A549 (cell line): ENCODE measurements at regions not wholly inside any gene's neighbourhood (a gene's known extent, or its start where the extent isn't known, plus 50 kb on each side); places are given as distances from the start of the nearest gene placed in this dataset.

Experiments
- ATAC-seq, 2 experiments: fragments of 200-7000 bp in 1 of 2; fragments of >200 bp in 1 of 2; cut with Nextera tagmentation in 1 of 2; cut with Tn5 transposase in 1 of 2; 3 replicates each; pipeline versions ENCODE4 v1.8.0 to v1.9.1; 2018 to 2020; ENCODE audit warnings: mild to moderate bottlenecking in 1 of 2, moderate library complexity in 1 of 2
- CTCF ChIA-PET: fragments of 300-600 bp; sonication (Branson Sonifier 250); formaldehyde crosslinking; extraction: SDS; loops from one replicate; lab custom pipeline; 2021; ENCODE audit warnings: antibody characterized with exemption, inconsistent platforms; lab: Yijun Ruan, JAX
- POLR2A ChIA-PET: fragments of 350-600 bp; formaldehyde crosslinking; extraction: SDS; loops from one replicate; lab custom pipeline; 2021; ENCODE audit warnings: antibody characterized with exemption, inconsistent platforms; lab: Yijun Ruan, JAX
- DNase-seq, 2 experiments: peaks; one replicate each; pipeline versions ENCODE4 v3.0.0 to v3.0.0-alpha.2; 2011 to 2016; ENCODE audit warnings: low read depth in 1 of 2, low spot score in 1 of 2
- FAIRE-seq: peaks from 2 replicates; lab custom pipeline; 2011; peaks lifted over from hg19 to GRCh38; lab: Jason Lieb, UNC
- H3K27ac ChIP-seq, 2 experiments: fragments of >200 bp; sonication (Bioruptor Twin); formaldehyde crosslinking; 3 replicates each; pipeline ENCODE4 v1.5.1; 2016 to 2017
- H3K4me1 ChIP-seq: fragments of >200 bp; sonication (Bioruptor Twin); formaldehyde crosslinking; 3 replicates; pipeline ENCODE4 v1.6.1; 2016
- H3K4me2 ChIP-seq: fragments of >200 bp; sonication (Bioruptor Twin); formaldehyde crosslinking; 3 replicates; pipeline ENCODE4 v1.6.1; 2016
- H3K4me3 ChIP-seq: fragments of >200 bp; sonication (Bioruptor Twin); formaldehyde crosslinking; 3 replicates; pipeline ENCODE4 v1.5.1; 2016
- H3K9me3 ChIP-seq: fragments of >200 bp; sonication (Bioruptor Twin); formaldehyde crosslinking; 3 replicates; pipeline ENCODE4 v1.6.1; 2016
- CBX2 ChIP-seq: fragments of 200-600 bp; sonication (generic); IDR thresholded peaks from 2 replicates; pipeline ENCODE4 v1.6.1; 2016; ENCODE audit warnings: low read depth, mild to moderate bottlenecking, borderline replicate concordance
- CBX8 ChIP-seq: fragments of 200-600 bp; sonication (generic); IDR thresholded peaks from 2 replicates; pipeline ENCODE4 v1.6.1; 2016
- CTCF ChIP-seq: fragments of >200 bp; sonication (Bioruptor Twin); formaldehyde crosslinking; IDR thresholded peaks from 3 replicates; pipeline ENCODE4 v1.5.1; 2016
- EP300 ChIP-seq, 2 experiments: fragments of >200 bp; sonication (Bioruptor Twin); formaldehyde crosslinking; IDR thresholded peaks; 2 replicates in 1 of 2; 3 replicates in 1 of 2; pipeline ENCODE4 v1.6.1; 2016 to 2017
- FOSB ChIP-seq: fragments of 250-450 bp; sonication (Bioruptor Pico); IDR thresholded peaks from 2 replicates; pipeline ENCODE4 v1.5.0; 2020; ENCODE audit warnings: mild to moderate bottlenecking, moderate library complexity
- FOSL2 ChIP-seq, 2 experiments: fragments of 450-650 bp in 1 of 2; fragments of >200 bp in 1 of 2; sonication (Bioruptor Twin) in 1 of 2; formaldehyde crosslinking; IDR thresholded peaks; 2 replicates each; pipeline versions ENCODE4 v1.5.0 to v1.6.1; 2016 to 2020; ENCODE audit warnings: mild to moderate bottlenecking in 1 of 2, moderate library complexity in 1 of 2
- FOXS1 ChIP-seq: fragments of 250-450 bp; sonication (Bioruptor Pico); IDR thresholded peaks from 2 replicates; pipeline ENCODE4 v1.5.0; 2020; ENCODE audit warnings: mild to moderate bottlenecking, moderate library complexity
- HDAC2 ChIP-seq: fragments of 200-600 bp; sonication (generic); IDR thresholded peaks from 2 replicates; pipeline ENCODE4 v1.6.1; 2016
- HMGXB4 ChIP-seq: fragments of 250-450 bp; sonication (Bioruptor Pico); IDR thresholded peaks from 2 replicates; pipeline ENCODE4 v1.5.0; 2021; ENCODE audit warnings: mild to moderate bottlenecking, moderate library complexity, borderline replicate concordance
- HOXB13 ChIP-seq: fragments of 250-450 bp; sonication (Bioruptor Pico); IDR thresholded peaks from 2 replicates; pipeline ENCODE4 v1.5.0; 2020; ENCODE audit warnings: low read depth, mild to moderate bottlenecking, moderate library complexity
- HOXB5 ChIP-seq: fragments of 250-450 bp; sonication (Bioruptor Pico); IDR thresholded peaks from 2 replicates; pipeline ENCODE4 v1.5.0; 2020; ENCODE audit warnings: mild to moderate bottlenecking, moderate library complexity
- JUNB ChIP-seq: fragments of >200 bp; sonication (Bioruptor Twin); formaldehyde crosslinking; IDR thresholded peaks from 2 replicates; pipeline ENCODE4 v1.6.1; 2016
- MAZ ChIP-seq: fragments of 150-350 bp; IDR thresholded peaks from 2 replicates; pipeline ENCODE4 v1.6.1; 2014; ENCODE audit warnings: antibody characterized with exemption, low read depth, low read length, borderline replicate concordance
- NR3C1 ChIP-seq: fragments of >200 bp; sonication (Bioruptor Twin); formaldehyde crosslinking; IDR thresholded peaks from 3 replicates; pipeline ENCODE4 v1.6.1; 2017
- PHF8 ChIP-seq: fragments of 200-600 bp; sonication (generic); IDR thresholded peaks from 2 replicates; pipeline ENCODE4 v1.6.1; 2016; ENCODE audit warnings: low read depth, mild to moderate bottlenecking, antibody characterized with exemption, moderate library complexity, borderline replicate concordance
- POLR2AphosphoS2 ChIP-seq: conservative IDR thresholded peaks from 2 replicates; pipeline ENCODE4 v1.6.1; 2012; ENCODE audit warnings: low read length, improper control_type of control experiment, inconsistent platforms
- RAD21 ChIP-seq, 2 experiments: fragments of >200 bp in 1 of 2; sonication (Bioruptor Twin) in 1 of 2; formaldehyde crosslinking in 1 of 2; IDR thresholded peaks in 1 of 2; conservative IDR thresholded peaks in 1 of 2; 2 replicates in 1 of 2; 3 replicates in 1 of 2; pipeline ENCODE4 v1.6.1; 2012 to 2018; ENCODE audit warnings: inconsistent platforms in 1 of 2
- SMC3 ChIP-seq: fragments of >200 bp; sonication (Bioruptor Twin); formaldehyde crosslinking; IDR thresholded peaks from 3 replicates; pipeline ENCODE4 v1.6.1; 2018; ENCODE audit warnings: inconsistent platforms
- TFCP2L1 ChIP-seq: fragments of 250-450 bp; sonication (Bioruptor Pico); IDR thresholded peaks from 2 replicates; pipeline ENCODE4 v1.5.0; 2021; ENCODE audit warnings: mild to moderate bottlenecking
- ZSCAN20 ChIP-seq: fragments of 250-450 bp; sonication (Bioruptor Pico); IDR thresholded peaks from 2 replicates; pipeline ENCODE4 v1.8.0; 2022; ENCODE audit warnings: mild to moderate bottlenecking, moderate library complexity
- WGBS: methylation state at CpG from one replicate; pipeline ENCODE4 v1.1.6; 2017; ENCODE audit errors: missing lambda C conversion rate; 5-methylcytosine and 5-hydroxymethylcytosine counted together
- TF ChIP-seq, protein P1 (sequence below): IDR thresholded peaks from 2 replicates; pipeline ENCODE4 v1.6.1; 2012; ENCODE audit warnings: low read depth, borderline replicate concordance
- TF ChIP-seq, protein P2 (sequence below): fragments of >200 bp; sonication (Bioruptor Twin); formaldehyde crosslinking; IDR thresholded peaks from 3 replicates; pipeline ENCODE4 v1.6.1; 2016

DNA sequence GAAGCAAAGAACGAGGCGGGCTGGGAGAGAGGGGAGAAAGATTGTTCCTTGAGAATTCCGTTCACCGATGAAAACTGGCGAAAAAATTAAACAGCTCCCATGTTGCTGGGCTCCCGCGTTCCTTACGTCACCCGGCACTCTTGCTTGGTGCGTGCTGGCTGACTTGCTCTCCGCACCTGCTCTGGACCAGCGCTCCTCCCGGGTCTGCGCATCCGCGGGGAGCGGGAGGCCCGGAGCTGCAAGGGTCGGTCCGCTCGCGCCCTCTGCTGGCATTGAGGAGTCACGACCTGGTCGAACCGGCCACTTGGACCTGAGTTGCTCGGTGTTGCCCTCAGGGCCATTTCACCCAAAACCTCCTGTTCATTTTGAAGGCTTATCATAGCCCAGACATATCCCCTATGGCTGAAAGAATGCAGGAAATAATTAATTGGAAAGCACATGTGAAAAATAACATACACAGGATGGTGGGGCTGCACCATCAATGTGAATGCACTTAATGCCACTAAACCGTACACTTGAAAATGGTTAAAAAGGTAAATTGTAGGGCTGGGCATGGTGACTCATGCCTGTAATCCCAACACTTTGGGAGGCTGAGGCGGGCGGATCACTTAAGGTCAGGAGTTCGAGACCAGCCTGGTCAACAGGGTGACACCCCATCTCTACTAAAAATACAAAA lies 98.9 kb upstream of the BACE2 start:
- ChIA-PET POLR2A (no interaction called here), CTCF (interaction anchor here (0.7 to 2.2 kb wide), 16 partner anchors 8 to 1202 kb away, joined by 3 to 9 read pairs (median 4); partner anchors contain the start of gene PCP4)
- no peak overlapping the region for H3K27ac ChIP-seq
- WGBS, result 2% methylated on average over 22 of the region's 30 CpGs
- H3K4me1 ChIP-seq, result no peaks in the 10 kb centered on the region
- DNase-seq (peak; percentile 36 to 68), ATAC-seq (peak; percentile 95 to 97), FAIRE-seq (no peak)
- TF ChIP-seq SMC3 (peak; percentile 49), HDAC2 (no peak), EP300 (IDR thresholded peaks at IDR 0.05) (no peak), MAZ (no peak), RAD21 (conservative IDR thresholded peaks at IDR 0.05 in 1 of 2, IDR thresholded peaks at IDR 0.05 in 1 of 2) (peak; percentile 65 to 66), FOXS1 (CRISPR knock-in tag) (no peak), CTCF (peak; percentile 54), CBX2 (no peak), FOSB (no peak), CBX8 (no peak)
- TF ChIP-seq, protein P1, sequence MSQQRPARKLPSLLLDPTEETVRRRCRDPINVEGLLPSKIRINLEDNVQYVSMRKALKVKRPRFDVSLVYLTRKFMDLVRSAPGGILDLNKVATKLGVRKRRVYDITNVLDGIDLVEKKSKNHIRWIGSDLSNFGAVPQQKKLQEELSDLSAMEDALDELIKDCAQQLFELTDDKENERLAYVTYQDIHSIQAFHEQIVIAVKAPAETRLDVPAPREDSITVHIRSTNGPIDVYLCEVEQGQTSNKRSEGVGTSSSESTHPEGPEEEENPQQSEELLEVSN, result no peak
- TF ChIP-seq, protein P2, sequence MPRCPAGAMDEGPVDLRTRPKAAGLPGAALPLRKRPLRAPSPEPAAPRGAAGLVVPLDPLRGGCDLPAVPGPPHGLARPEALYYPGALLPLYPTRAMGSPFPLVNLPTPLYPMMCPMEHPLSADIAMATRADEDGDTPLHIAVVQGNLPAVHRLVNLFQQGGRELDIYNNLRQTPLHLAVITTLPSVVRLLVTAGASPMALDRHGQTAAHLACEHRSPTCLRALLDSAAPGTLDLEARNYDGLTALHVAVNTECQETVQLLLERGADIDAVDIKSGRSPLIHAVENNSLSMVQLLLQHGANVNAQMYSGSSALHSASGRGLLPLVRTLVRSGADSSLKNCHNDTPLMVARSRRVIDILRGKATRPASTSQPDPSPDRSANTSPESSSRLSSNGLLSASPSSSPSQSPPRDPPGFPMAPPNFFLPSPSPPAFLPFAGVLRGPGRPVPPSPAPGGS, result no peak
- TF ChIP-seq, all 56 proteins: peak for 3
- H3K4me2 ChIP-seq, result peak overlapping the region; percentile 74
- peak overlapping the region; percentile 31; the same call in 2 of the 3 replicates for H3K4me3 ChIP-seq
- no peaks in the 10 kb centered on the region for H3K9me3 ChIP-seq

DNA sequence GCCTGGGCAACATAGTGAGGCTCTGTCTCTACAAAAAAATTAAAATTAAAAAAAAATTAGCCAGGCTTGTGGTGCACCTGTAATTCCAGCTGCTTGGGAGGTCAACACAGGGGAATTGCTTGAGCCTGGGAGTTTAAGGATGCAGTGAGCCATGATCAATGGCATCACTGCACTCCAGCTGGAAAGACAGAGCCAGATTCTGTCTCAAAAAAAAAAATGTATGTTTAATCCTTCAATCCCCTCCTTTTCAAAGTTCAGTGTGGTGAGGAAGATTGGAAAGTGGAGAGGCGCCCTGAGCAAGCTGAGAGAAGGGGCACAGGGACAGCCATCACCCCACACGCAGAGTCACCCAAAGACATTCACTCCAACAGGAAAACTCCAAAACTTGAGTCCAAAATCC lies 97.7 kb upstream of the BACE2 start:
- ATAC-seq (no peak), FAIRE-seq (no peak), DNase-seq (no peak)
- Histone ChIP-seq H3K27ac (no peak overlapping the region), H3K4me2 (no peak overlapping the region), H3K4me3 (no peak overlapping the region), H3K4me1 (no peaks in the 10 kb centered on the region), H3K9me3 (no peaks in the 10 kb centered on the region)
- TF ChIP-seq PHF8 (no peak), HOXB13 (CRISPR knock-in tag) (no peak), CTCF (no peak), SMC3 (no peak), FOXS1 (CRISPR knock-in tag) (no peak), HOXB5 (CRISPR knock-in tag) (no peak), CBX2 (no peak), TFCP2L1 (CRISPR knock-in tag) (no peak), ZSCAN20 (CRISPR knock-in tag) (no peak), FOSL2 (IDR thresholded peaks at IDR 0.05) (no peak), FOSL2 (CRISPR knock-in tag; IDR thresholded peaks at IDR 0.05) (no peak), HMGXB4 (no peak), NR3C1 (no peak), JUNB (no peak), POLR2AphosphoS2 (no peak)
- TF ChIP-seq, protein P2, result no peak
- 0% methylated on average over 2 of the region's 2 CpGs for WGBS
- ChIA-PET CTCF (interaction anchor here (0.9 to 2.2 kb wide), 5 partner anchors 10 to 927 kb away, joined by 3 to 6 read pairs (median 3); no protein-coding TSS in a partner anchor), POLR2A (no interaction called here)
